Right lobe of liver (tissue), 6 donors: ENCODE measurements at regions not wholly inside any gene's neighbourhood (a gene's known extent, or its start where the extent isn't known, plus 50 kb on each side); places are given as distances from the start of the nearest gene placed in this dataset.

ENCODE experiments used
- ATAC-seq, 4 donors: fragments of 200-7000 bp; cut with Tn5 transposase; one replicate each; pipeline ENCODE4 v1.9.1; 2020; ENCODE audit warnings: mild to moderate bottlenecking in 4 of 4, moderate library complexity in 4 of 4
- DNase-seq, 3 donors: peaks; one replicate each; pipeline ENCODE4 v3.0.0-alpha.2; 2020
- H3K27ac ChIP-seq, 3 donors: fragments of 200-600 bp; one replicate each; pipeline ENCODE4 v1.8.0; 2022
- H3K27me3 ChIP-seq, 2 donors: fragments of 200-600 bp; one replicate each; pipeline ENCODE4 v1.8.0; 2022
- H3K36me3 ChIP-seq, 4 donors: fragments of 200-600 bp; sonication (generic) in 1 of 4; one replicate each; pipeline versions ENCODE4 v1.5.1 to v1.8.0; 2017 to 2022; ENCODE audit warnings: control low read depth in 1 of 4
- H3K4me1 ChIP-seq, 4 donors: fragments of 200-600 bp; sonication (generic) in 1 of 4; one replicate each; pipeline versions ENCODE4 v1.5.1 to v1.8.0; 2017 to 2022; ENCODE audit warnings: control low read depth in 1 of 4
- H3K4me3 ChIP-seq, 3 donors: fragments of 200-600 bp; one replicate each; pipeline ENCODE4 v1.8.0; 2022
- H3K9me3 ChIP-seq, 4 donors: fragments of 200-600 bp; sonication (generic) in 1 of 4; one replicate each; pipeline versions ENCODE4 v1.5.1 to v1.8.0; 2017 to 2022; ENCODE audit warnings: control low read depth in 1 of 4
- CTCF ChIP-seq, 4 donors: fragments of 200-600 bp in 3 of 4; fragments of 450-650 bp in 1 of 4; IDR thresholded peaks; one replicate each; pipeline versions ENCODE4 v1.5.1 to v1.8.0; 2016 to 2022; ENCODE audit warnings: antibody characterized with exemption in 4 of 4, mild to moderate bottlenecking in 2 of 4
- POLR2A ChIP-seq: fragments of 450-650 bp; IDR thresholded peaks from one replicate; pipeline ENCODE4 v1.6.1; 2017; ENCODE audit warnings: antibody characterized with exemption, mild to moderate bottlenecking
- WGBS: methylation state at CpG from one replicate; pipeline ENCODE4 v1.1.6; 2018; ENCODE audit warnings: low coverage, low lambda C conversion rate; ENCODE audit not compliant: insufficient coverage; ENCODE audit errors: missing lambda C conversion rate; 5-methylcytosine and 5-hydroxymethylcytosine counted together
- intact Hi-C, 2 donors: fragments of 100-400 bp; cut with DNase I; formaldehyde crosslinking; loops; one replicate each; pipeline versions ENCODE4 v1.11.2 to v1.14.1; 2022
- donor health status: DM: no; HTN: yes; CAD: no.
- donor health status: DM: no; HTN: no; CAD: no.
- donor health status: DM: no; HTN: no; CAD: no.
- donor health status: DM: no; HTN: yes; CAD: no.
- donor health status: DM: no; HTN: yes; CAD: no.

- TF ChIP-seq POLR2A (no peak), CTCF (IDR thresholded peaks at IDR 0.05) (no peak)
- DNase-seq, result no peak
- H3K27me3 ChIP-seq, result no peaks in the 10 kb centered on the region
- H3K36me3 ChIP-seq, result no peaks in the 10 kb centered on the region
- H3K4me3 ChIP-seq, result no peak overlapping the region
- no peaks in the 10 kb centered on the region for H3K4me1 ChIP-seq
- intact Hi-C loops, result no loop called here
- H3K9me3 ChIP-seq, result no peaks in the 10 kb centered on the region
- 5% methylated on average over 1 of the region's 1 CpG for WGBS
- peak in 3 of 4 donors; percentile 49 to 63 (median 54) for ATAC-seq
- H3K27ac ChIP-seq, result no peak overlapping the region
Measured at GRCh38 chr3:105040026-105040622, 326.6 kb upstream of the ALCAM start.

- Histone ChIP-seq H3K27ac (no peak overlapping the region), H3K4me1 (no peaks in the 10 kb centered on the region), H3K9me3 (no peaks in the 10 kb centered on the region), H3K36me3 (no peaks in the 10 kb centered on the region), H3K4me3 (no peak overlapping the region), H3K27me3 (no peaks in the 10 kb centered on the region)
- intact Hi-C loops, result no loop called here
- ATAC-seq (no peak), DNase-seq (no peak)
- WGBS, result 32% methylated on average over 3 of the region's 3 CpGs
- TF ChIP-seq POLR2A (no peak), CTCF (IDR thresholded peaks at IDR 0.05) (no peak)
Measured at GRCh38 chr3:105042586-105042985, 324.1 kb upstream of the ALCAM start.

- H3K36me3 ChIP-seq, result no peaks in the 10 kb centered on the region
- no peak for DNase-seq
- ATAC-seq, result no peak
- H3K27ac ChIP-seq, result no peak overlapping the region
- H3K4me1 ChIP-seq, result no peaks in the 10 kb centered on the region
- 94% methylated on average over 2 of the region's 2 CpGs for WGBS
- no peak for TF ChIP-seq POLR2A
- TF ChIP-seq CTCF (IDR thresholded peaks at IDR 0.05), result no peak
- no peak overlapping the region for H3K4me3 ChIP-seq
- intact Hi-C loops, result no loop called here
- H3K27me3 ChIP-seq, result no peaks in the 10 kb centered on the region
- H3K9me3 ChIP-seq, result no peaks in the 10 kb centered on the region
Measured at GRCh38 chr3:105051111-105051510, 315.6 kb upstream of the ALCAM start.

GRCh38 chr3:105051972-105052371 lies 314.7 kb upstream of the ALCAM start:
- WGBS, result no CpG with 5 or more reads among the region's 1 CpG
- H3K4me1 ChIP-seq, result no peaks in the 10 kb centered on the region
- H3K27ac ChIP-seq, result no peak overlapping the region
- no peak for DNase-seq
- intact Hi-C loops, result no loop called here
- no peaks in the 10 kb centered on the region for H3K27me3 ChIP-seq
- H3K36me3 ChIP-seq, result no peaks in the 10 kb centered on the region
- TF ChIP-seq POLR2A (no peak), CTCF (IDR thresholded peaks at IDR 0.05) (no peak)
- no peak for ATAC-seq
- no peak overlapping the region for H3K4me3 ChIP-seq
- no peaks in the 10 kb centered on the region for H3K9me3 ChIP-seq

- Histone ChIP-seq H3K4me3 (no peak overlapping the region), H3K27me3 (no peaks in the 10 kb centered on the region), H3K36me3 (no peaks in the 10 kb centered on the region), H3K9me3 (no peaks in the 10 kb centered on the region), H3K27ac (no peak overlapping the region), H3K4me1 (peaks cover 0 to 10% (median 0%) of the 10 kb centered on the region in 4 donors)
- no peak for DNase-seq
- TF ChIP-seq CTCF (IDR thresholded peaks at IDR 0.05) (no peak), POLR2A (no peak)
- 12% methylated on average over 3 of the region's 3 CpGs for WGBS
- peak; percentile 88 to 98 (median 94) for ATAC-seq
- intact Hi-C loops, result no loop called here
Measured at GRCh38 chr3:105062853-105063252, 303.9 kb upstream of the ALCAM start.
